ENCODE measurements at regions not wholly inside any gene's neighbourhood (a gene's known extent, or its start where the extent isn't known, plus 50 kb on each side); places are given as distances from the start of the nearest gene placed in this dataset.

DNA sequence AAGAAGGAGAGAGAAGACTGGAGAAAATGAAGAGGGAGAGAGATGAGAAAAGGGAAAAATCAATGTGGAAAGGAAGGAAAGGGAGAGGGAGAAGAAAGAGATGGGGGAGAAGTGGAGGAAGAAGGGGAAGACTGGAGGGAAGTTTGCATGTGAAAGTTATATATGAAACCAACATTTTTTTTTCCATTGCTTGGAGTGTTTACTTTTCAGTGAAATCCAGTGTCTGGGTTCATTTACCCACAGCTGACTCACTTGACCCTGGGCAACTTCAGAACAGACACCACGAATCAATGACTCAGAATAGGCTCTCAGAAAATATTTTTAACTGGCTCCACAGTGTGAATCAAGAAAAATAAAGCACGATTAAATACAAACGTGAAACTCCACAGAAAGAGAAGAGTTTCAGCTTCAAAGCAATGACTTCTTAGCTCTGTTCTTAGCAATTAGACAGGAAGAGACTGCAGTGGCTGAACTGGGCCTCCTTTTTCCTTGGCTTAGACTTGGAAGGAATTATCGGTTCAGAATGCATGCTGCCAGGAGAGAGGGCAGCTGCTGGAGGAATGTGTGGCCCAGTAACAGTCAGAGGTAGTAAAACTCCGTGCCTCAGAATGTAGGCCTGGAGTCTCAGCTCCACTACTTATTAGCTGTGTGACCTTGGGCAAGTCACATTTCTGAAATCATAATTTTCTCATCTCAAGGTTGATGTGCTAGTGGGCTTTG, 237.5 kb downstream of the MIAT start:
- Histone ChIP-seq H3K4me3 (replicated peaks; ENCODE audit: low read depth, low read length) (no peak overlapping the region), H3K36me3 (ENCODE audit: control insufficient read depth, insufficient read depth, low read length) (no peaks in the 10 kb centered on the region), H3K27me3 (replicated peaks; ENCODE audit: control insufficient read depth, insufficient read depth, low read length) (peaks cover 1% of the 10 kb centered on the region)
- TF ChIP-seq, protein P1, sequence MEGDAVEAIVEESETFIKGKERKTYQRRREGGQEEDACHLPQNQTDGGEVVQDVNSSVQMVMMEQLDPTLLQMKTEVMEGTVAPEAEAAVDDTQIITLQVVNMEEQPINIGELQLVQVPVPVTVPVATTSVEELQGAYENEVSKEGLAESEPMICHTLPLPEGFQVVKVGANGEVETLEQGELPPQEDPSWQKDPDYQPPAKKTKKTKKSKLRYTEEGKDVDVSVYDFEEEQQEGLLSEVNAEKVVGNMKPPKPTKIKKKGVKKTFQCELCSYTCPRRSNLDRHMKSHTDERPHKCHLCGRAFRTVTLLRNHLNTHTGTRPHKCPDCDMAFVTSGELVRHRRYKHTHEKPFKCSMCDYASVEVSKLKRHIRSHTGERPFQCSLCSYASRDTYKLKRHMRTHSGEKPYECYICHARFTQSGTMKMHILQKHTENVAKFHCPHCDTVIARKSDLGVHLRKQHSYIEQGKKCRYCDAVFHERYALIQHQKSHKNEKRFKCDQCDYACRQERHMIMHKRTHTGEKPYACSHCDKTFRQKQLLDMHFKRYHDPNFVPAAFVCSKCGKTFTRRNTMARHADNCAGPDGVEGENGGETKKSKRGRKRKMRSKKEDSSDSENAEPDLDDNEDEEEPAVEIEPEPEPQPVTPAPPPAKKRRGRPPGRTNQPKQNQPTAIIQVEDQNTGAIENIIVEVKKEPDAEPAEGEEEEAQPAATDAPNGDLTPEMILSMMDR (IDR thresholded peaks at IDR 0.05; ENCODE audit: insufficient read depth, low read length, poor library complexity, severe bottlenecking): no peak
- DNase-seq (ENCODE audit: extremely low read depth, insufficient read length): no peak

GRCh38 chr22:26897384-26897783, 240.0 kb downstream of the MIAT start:
- no peak overlapping the region for H3K4me3 ChIP-seq (replicated peaks; ENCODE audit: low read depth, low read length)
- TF ChIP-seq, protein P1 (IDR thresholded peaks at IDR 0.05; ENCODE audit: insufficient read depth, low read length, poor library complexity, severe bottlenecking): no peak
- DNase-seq (ENCODE audit: extremely low read depth, insufficient read length): no peak
- H3K27me3 ChIP-seq (replicated peaks; ENCODE audit: control insufficient read depth, insufficient read depth, low read length): no peaks in the 10 kb centered on the region; the same call in 1 of the 2 replicates
- H3K36me3 ChIP-seq (ENCODE audit: control insufficient read depth, insufficient read depth, low read length): no peaks in the 10 kb centered on the region

- Histone ChIP-seq H3K27me3 (replicated peaks; ENCODE audit: control insufficient read depth, insufficient read depth, low read length) (no peaks in the 10 kb centered on the region; the same call in none of the 2 replicates), H3K4me3 (replicated peaks; ENCODE audit: low read depth, low read length) (no peak overlapping the region), H3K36me3 (ENCODE audit: control insufficient read depth, insufficient read depth, low read length) (no peaks in the 10 kb centered on the region)
- DNase-seq (ENCODE audit: extremely low read depth, insufficient read length): no peak
- TF ChIP-seq, protein P1 (IDR thresholded peaks at IDR 0.05; ENCODE audit: insufficient read depth, low read length, poor library complexity, severe bottlenecking): no peak
Observed at GRCh38 chr22:26898946-26899605, 241.7 kb downstream of the MIAT start.

DNA sequence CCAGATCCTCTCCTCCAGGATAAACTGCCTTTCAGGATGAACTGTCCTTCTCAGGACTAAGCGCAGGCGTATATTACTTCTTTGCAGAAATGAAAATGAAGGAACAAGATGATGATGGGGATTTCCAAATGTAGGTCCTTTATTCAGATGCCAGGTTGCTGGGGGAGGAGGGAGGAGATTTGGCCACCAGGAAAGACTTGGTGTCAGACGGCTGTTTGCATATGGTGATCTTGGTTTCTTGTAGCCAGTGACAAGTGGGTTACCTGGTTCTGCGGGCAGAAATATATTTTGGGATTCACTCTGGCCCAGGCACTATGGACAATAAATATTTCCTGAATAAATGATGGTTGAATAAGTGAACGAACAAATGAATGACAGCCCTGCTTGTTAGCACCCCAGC, 243.4 kb downstream of the MIAT start:
- Histone ChIP-seq H3K27me3 (replicated peaks; ENCODE audit: control insufficient read depth, insufficient read depth, low read length) (no peaks in the 10 kb centered on the region; the same call in none of the 2 replicates), H3K36me3 (ENCODE audit: control insufficient read depth, insufficient read depth, low read length) (no peaks in the 10 kb centered on the region), H3K4me3 (replicated peaks; ENCODE audit: low read depth, low read length) (no peak overlapping the region)
- TF ChIP-seq, protein P1 (IDR thresholded peaks at IDR 0.05; ENCODE audit: insufficient read depth, low read length, poor library complexity, severe bottlenecking): no peak
- DNase-seq (ENCODE audit: extremely low read depth, insufficient read length): no peak

DNA sequence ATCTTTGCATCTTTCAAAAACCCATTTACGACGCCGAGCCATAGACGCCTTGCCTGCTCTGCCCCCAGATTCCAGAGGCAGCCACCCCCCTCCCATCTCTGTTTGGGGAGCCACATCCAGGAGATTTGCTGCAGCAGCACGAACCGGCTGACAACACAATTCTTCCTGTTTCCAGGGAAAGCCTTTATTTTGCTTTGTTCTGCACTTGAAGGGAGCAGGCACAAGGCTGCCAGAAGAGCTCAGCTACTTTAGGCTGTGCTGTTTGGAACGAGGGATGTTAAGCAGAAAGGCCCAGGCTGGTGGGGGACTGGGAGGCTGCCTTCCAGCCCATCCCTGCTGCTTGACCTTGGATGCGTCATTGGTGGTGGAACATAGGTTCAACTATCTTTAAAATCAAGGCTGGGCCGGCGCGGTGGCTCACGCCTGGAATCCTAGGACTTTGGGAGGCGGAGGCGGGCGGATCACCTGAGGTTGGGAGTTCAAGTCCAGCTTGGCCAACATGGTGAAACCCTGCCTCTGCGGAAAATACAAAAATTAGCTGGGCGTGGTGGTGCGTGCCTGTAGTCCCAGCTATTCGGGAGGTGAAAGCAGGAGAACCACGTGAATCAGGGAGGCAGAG, 243.9 kb downstream of the MIAT start:
- no peak overlapping the region for H3K4me3 ChIP-seq (replicated peaks; ENCODE audit: low read depth, low read length)
- no peak for DNase-seq (ENCODE audit: extremely low read depth, insufficient read length)
- TF ChIP-seq, protein P1 (IDR thresholded peaks at IDR 0.05; ENCODE audit: insufficient read depth, low read length, poor library complexity, severe bottlenecking): no peak
- no peaks in the 10 kb centered on the region for H3K36me3 ChIP-seq (ENCODE audit: control insufficient read depth, insufficient read depth, low read length)
- H3K27me3 ChIP-seq (replicated peaks; ENCODE audit: control insufficient read depth, insufficient read depth, low read length): no peaks in the 10 kb centered on the region; the same call in none of the 2 replicates

All from GM06990 (cell line).